ENCODE measurements at regions not wholly inside any gene's neighbourhood (a gene's known extent, or its start where the extent isn't known, plus 50 kb on each side); places are given as distances from the start of the nearest gene placed in this dataset.

DNA sequence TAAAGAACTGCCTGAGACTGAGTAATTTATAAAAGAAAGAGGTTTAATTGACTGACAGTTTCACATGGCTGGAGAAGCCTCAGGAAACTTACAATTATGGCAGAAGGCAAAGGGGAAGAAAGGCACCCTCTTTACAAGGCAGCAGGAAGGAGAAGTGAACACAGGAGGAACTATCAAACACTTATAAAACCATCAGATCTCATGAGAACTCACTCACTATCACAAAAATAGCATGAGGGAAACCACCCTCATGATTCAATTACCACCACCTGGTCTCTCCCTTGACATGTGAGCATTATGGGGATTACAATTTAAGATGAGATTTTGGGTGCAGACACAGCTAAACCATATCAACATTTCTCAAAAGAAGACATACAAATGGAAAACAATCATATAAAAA lies 266.3 kb downstream of the EPM2A start:
- no peak overlapping the region for H3K27ac ChIP-seq (ENCODE audit: low read depth, low read length, poor library complexity, severe bottlenecking)
- TF ChIP-seq, protein P1, sequence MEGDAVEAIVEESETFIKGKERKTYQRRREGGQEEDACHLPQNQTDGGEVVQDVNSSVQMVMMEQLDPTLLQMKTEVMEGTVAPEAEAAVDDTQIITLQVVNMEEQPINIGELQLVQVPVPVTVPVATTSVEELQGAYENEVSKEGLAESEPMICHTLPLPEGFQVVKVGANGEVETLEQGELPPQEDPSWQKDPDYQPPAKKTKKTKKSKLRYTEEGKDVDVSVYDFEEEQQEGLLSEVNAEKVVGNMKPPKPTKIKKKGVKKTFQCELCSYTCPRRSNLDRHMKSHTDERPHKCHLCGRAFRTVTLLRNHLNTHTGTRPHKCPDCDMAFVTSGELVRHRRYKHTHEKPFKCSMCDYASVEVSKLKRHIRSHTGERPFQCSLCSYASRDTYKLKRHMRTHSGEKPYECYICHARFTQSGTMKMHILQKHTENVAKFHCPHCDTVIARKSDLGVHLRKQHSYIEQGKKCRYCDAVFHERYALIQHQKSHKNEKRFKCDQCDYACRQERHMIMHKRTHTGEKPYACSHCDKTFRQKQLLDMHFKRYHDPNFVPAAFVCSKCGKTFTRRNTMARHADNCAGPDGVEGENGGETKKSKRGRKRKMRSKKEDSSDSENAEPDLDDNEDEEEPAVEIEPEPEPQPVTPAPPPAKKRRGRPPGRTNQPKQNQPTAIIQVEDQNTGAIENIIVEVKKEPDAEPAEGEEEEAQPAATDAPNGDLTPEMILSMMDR (conservative IDR thresholded peaks at IDR 0.05; ENCODE audit: low read depth, low read length) = no peak
- intact Hi-C loops (cut with micrococcal nuclease; ENCODE audit: unreplicated experiment) = no loop called here
- no peaks in the 10 kb centered on the region for H3K27me3 ChIP-seq (replicated peaks; ENCODE audit: insufficient read depth, low read depth, low read length, poor library complexity)
- DNase-seq (ENCODE audit: low spot score) = no peak
- no peaks in the 10 kb centered on the region for H3K36me3 ChIP-seq (ENCODE audit: insufficient read depth, low read length, poor library complexity, severe bottlenecking)
- no peak overlapping the region for H3K4me3 ChIP-seq (ENCODE audit: low read depth, low read length, poor library complexity, severe bottlenecking)
- ChIA-PET CTCF (no interaction called here), POLR2A (ENCODE audit: low non-redundant PET) (no interaction called here)
- BruUV-seq (replicated peaks) = no TSS peak
- H3K9me3 ChIP-seq (ENCODE audit: low read depth, low read length, poor library complexity, severe bottlenecking) = no peaks in the 10 kb centered on the region
- no peaks in the 10 kb centered on the region for H3K4me1 ChIP-seq (ENCODE audit: insufficient read depth, low read length, poor library complexity, severe bottlenecking)

DNA sequence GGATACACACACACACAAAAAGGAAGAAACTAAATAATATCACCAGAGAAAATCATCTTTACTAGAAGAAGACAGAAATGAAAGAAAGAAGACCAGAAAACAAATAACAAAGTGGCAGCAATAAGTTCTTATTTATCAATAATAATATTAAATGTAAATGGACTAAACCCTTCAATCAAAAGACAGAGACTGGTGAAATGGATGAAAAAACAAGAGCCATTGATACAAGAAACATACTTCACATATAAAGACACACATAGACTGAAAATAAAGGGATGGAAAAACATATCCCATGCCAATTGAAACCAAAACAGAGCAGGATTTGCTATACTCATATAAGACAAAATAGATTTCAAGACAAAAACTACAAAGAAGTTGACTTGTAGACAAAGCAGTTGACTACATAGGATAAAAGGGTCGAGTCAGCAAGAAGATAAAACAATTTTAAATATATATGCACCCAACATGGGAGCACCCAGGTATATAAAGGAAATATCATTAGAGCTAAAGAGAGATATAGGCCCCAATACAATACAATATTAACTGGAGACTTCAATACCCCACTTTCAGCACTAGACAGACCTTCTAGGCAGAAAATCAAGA lies 259.4 kb downstream of the EPM2A start:
- Histone ChIP-seq H3K4me3 (ENCODE audit: low read depth, low read length, poor library complexity, severe bottlenecking) (no peak overlapping the region), H3K36me3 (ENCODE audit: insufficient read depth, low read length, poor library complexity, severe bottlenecking) (no peaks in the 10 kb centered on the region), H3K4me1 (ENCODE audit: insufficient read depth, low read length, poor library complexity, severe bottlenecking) (no peaks in the 10 kb centered on the region), H3K27me3 (replicated peaks; ENCODE audit: insufficient read depth, low read depth, low read length, poor library complexity) (no peaks in the 10 kb centered on the region), H3K9me3 (ENCODE audit: low read depth, low read length, poor library complexity, severe bottlenecking) (peaks cover 15% of the 10 kb centered on the region), H3K27ac (ENCODE audit: low read depth, low read length, poor library complexity, severe bottlenecking) (no peak overlapping the region)
- CTCF ChIA-PET = no interaction called here
- DNase-seq (ENCODE audit: low spot score) = no peak
- POLR2A ChIA-PET (ENCODE audit: low non-redundant PET) = no interaction called here
- TF ChIP-seq, protein P1 (conservative IDR thresholded peaks at IDR 0.05; ENCODE audit: low read depth, low read length) = no peak
- no peak for TF ChIP-seq EZH2 (IDR thresholded peaks at IDR 0.05; ENCODE audit: borderline replicate concordance, low read depth, low read length, poor library complexity, severe bottlenecking)
- no TSS peak for BruUV-seq (replicated peaks)
- intact Hi-C loops (cut with micrococcal nuclease; ENCODE audit: unreplicated experiment) = no loop called here

GRCh38 chr6:145480024-145480423 lies 255.3 kb downstream of the EPM2A start:
- intact Hi-C loops (cut with micrococcal nuclease; ENCODE audit: unreplicated experiment) = no loop called here
- TF ChIP-seq EZH2 (IDR thresholded peaks at IDR 0.05; ENCODE audit: borderline replicate concordance, low read depth, low read length, poor library complexity, severe bottlenecking) = no peak
- TF ChIP-seq, protein P1 (conservative IDR thresholded peaks at IDR 0.05; ENCODE audit: low read depth, low read length) = no peak
- POLR2A ChIA-PET (ENCODE audit: low non-redundant PET) = no interaction called here

More at GRCh38 chr6:145480024-145480423, 255.3 kb downstream of the EPM2A start:
- Histone ChIP-seq H3K36me3 (ENCODE audit: insufficient read depth, low read length, poor library complexity, severe bottlenecking) (no peaks in the 10 kb centered on the region), H3K4me3 (ENCODE audit: low read depth, low read length, poor library complexity, severe bottlenecking) (no peak overlapping the region), H3K4me1 (ENCODE audit: insufficient read depth, low read length, poor library complexity, severe bottlenecking) (no peaks in the 10 kb centered on the region), H3K27ac (ENCODE audit: low read depth, low read length, poor library complexity, severe bottlenecking) (no peak overlapping the region), H3K9me3 (ENCODE audit: low read depth, low read length, poor library complexity, severe bottlenecking) (peaks cover 15% of the 10 kb centered on the region), H3K27me3 (replicated peaks; ENCODE audit: insufficient read depth, low read depth, low read length, poor library complexity) (no peaks in the 10 kb centered on the region)
- CTCF ChIA-PET = no interaction called here
- no TSS peak for BruUV-seq (replicated peaks)
- DNase-seq (ENCODE audit: low spot score) = no peak
